HG03565 (cell line): ENCODE measurements at regions not wholly inside any gene's neighbourhood (a gene's known extent, or its start where the extent isn't known, plus 50 kb on each side); places are given as distances from the start of the nearest gene placed in this dataset.

Experiments used
- ATAC-seq: cut with Tn5 transposase; IDR thresholded peaks from one replicate; pipeline ENCODE4 v1.9.1; 2021; ENCODE audit warnings: mild to moderate bottlenecking, moderate library complexity; ENCODE audit not compliant: unreplicated experiment

- ATAC-seq: no peak
Measured at GRCh38 chr1:170864238-170864637, 71.1 kb upstream of the MROH9 start.

GRCh38 chr1:170864876-170865538 lies 70.3 kb upstream of the MROH9 start:
- peak; percentile 61 for ATAC-seq

DNA sequence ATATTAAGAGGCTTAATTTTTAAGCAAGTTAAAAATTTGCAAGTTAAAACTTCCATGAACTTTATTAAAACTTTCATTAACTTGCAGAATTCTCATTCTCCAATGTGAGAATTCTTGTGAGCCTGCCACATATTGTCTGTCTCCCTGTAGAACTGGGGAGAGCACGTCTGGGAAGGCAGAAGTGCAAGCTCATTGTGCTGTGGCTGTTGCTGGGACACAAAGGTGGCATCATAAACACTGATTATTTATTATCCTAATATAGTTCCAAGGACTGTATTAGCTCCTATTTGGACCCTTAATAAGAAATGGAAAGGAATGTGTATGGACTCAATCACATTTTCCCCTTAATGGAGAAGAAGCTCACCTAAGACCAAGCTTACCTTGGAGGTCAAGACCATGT lies 68.7 kb upstream of the MROH9 start:
- no peak for ATAC-seq

- ATAC-seq: no peak
Measured at GRCh38 chr1:170871868-170872267, 63.5 kb upstream of the MROH9 start.

DNA sequence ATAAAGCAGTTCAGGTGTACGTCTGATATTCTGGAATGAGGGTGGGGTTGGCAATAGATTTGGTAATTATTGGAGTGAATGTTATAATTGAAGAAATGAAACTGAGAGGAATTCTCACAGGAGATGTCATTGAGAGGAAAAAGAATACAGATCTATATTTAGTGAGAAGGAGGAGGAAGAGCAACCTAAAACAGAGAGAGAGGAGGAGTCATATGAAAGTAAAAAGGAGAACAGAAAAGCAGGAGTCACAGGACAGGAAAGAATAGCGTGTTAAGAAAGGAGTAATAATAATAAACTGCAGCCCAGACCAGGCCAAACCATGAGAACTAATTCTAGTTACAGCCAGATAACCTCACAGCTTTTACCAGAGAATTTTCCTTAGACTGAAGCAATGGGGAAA lies 62.7 kb upstream of the MROH9 start:
- peak; percentile 86 for ATAC-seq

DNA sequence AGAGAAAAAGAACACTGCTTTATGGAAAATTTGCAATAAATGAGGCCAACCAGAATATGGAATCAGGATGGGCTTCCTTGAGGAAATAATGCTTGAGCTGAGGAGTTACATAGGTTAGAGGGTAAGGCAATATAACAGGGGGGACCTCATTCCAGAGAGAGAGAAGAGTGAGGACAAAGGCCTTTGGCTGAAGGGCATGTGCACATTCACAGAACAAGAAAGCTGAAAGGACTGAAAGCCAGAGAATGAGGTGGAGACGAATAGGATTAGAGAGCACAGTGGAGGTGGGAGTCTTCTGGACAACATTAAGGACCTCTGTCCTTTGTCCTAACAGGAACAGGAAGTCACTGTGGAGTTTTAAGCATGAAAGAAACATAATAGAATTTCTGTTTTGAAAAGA lies 60.7 kb upstream of the MROH9 start:
- ATAC-seq: no peak

DNA sequence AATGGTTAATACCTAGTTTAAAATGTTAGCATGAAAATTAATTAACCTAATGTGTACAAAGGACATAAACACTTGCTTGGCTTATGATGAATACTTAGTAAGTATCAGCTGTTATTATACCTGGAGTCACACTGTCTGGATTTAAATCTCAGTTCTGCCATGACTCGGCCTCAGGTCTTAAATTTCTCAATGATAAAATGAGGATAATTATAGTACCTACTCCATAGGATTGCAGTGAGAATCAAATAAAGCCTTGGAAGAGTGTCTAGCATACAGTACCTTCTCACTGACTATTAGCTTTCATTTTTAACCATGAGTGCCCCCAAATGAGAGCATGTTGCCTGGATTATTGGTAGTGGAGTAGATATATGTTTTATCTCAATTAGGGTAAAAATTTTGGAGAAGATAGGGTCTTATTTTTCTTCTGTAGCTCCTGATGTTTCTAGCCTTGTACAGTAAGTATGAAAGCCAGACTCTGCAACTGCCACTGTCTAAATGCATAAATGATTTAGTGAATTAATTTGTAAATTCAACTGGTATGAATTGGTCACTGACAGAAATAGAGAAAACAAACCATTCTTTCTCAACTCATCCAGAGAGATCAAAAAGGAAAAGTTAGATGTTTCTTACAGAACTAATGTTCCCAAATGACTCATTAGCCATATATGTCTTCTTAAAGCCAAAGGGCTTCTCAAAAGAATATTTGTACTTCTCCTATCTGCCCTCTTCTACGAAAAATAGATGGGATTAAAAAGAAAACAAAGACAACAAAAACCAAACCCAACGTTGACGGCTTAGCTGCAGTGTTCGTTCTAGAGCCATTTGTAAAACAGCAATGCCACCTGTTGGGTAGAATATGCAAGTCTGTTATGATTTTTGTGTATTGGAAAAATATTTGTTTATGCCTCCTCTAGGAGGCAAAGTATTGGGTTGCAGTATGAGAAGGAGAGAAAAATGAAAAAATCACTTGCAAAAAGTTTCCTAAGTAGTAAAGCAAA lies 53.8 kb upstream of the MROH9 start:
- ATAC-seq: peak; percentile 78
